KMS-11 (cell line): ENCODE measurements at regions not wholly inside any gene's neighbourhood (a gene's known extent, or its start where the extent isn't known, plus 50 kb on each side); places are given as distances from the start of the nearest gene placed in this dataset.

Experiments used
- H2AFZ ChIP-seq: fragments of 200-600 bp; sonication (generic); 2 replicates; pipeline ENCODE4 v1.6.1; 2016; ENCODE audit warnings: antibody characterized with exemption, mixed run types, low read depth
- H3K27ac ChIP-seq: fragments of 200-600 bp; sonication (generic); 2 replicates; pipeline ENCODE4 v1.6.1; 2016; ENCODE audit warnings: mild to moderate bottlenecking, mixed run types
- H3K27me3 ChIP-seq: fragments of 200-600 bp; sonication (generic); 2 replicates; pipeline ENCODE4 v1.6.1; 2017; ENCODE audit warnings: mild to moderate bottlenecking, low read depth, mixed run types, moderate library complexity; ENCODE audit not compliant: insufficient read depth
- H3K36me3 ChIP-seq: fragments of 200-600 bp; sonication (generic); 2 replicates; pipeline ENCODE4 v1.6.1; 2017; ENCODE audit warnings: mild to moderate bottlenecking, mixed run types; ENCODE audit not compliant: insufficient read depth
- H3K4me1 ChIP-seq: fragments of 200-600 bp; sonication (generic); 2 replicates; pipeline ENCODE4 v1.6.1; 2016; ENCODE audit warnings: mild to moderate bottlenecking, low read depth, mixed run types; ENCODE audit not compliant: poor library complexity, severe bottlenecking
- H3K4me2 ChIP-seq: fragments of 200-600 bp; sonication (generic); 2 replicates; pipeline ENCODE4 v1.7.0; 2016; ENCODE audit warnings: mild to moderate bottlenecking, mixed run types
- H3K4me3 ChIP-seq: fragments of 200-600 bp; sonication (generic); IDR thresholded peaks from 2 replicates; pipeline ENCODE4 v1.6.1; 2017; ENCODE audit warnings: low read depth, low read length, mixed read lengths; ENCODE audit not compliant: insufficient read depth
- H3K79me2 ChIP-seq: fragments of 200-600 bp; sonication (generic); 2 replicates; pipeline ENCODE4 v1.6.1; 2016; ENCODE audit warnings: low read depth, mixed run types; ENCODE audit not compliant: insufficient read depth
- H3K9ac ChIP-seq: fragments of 200-600 bp; sonication (generic); 2 replicates; pipeline ENCODE4 v1.6.1; 2016; ENCODE audit warnings: mild to moderate bottlenecking, mixed run types
- H4K20me1 ChIP-seq: fragments of 200-600 bp; sonication (generic); 2 replicates; pipeline ENCODE4 v1.6.1; 2016; ENCODE audit warnings: mild to moderate bottlenecking, mixed run types; ENCODE audit not compliant: insufficient read depth
- TF ChIP-seq, protein P1 (sequence below): fragments of 200-600 bp; sonication (generic); conservative IDR thresholded peaks from 2 replicates; pipeline ENCODE4 v1.6.1; 2017; ENCODE audit warnings: low read depth, mild to moderate bottlenecking, antibody characterized with exemption, low read length, moderate library complexity, mixed read lengths

DNA sequence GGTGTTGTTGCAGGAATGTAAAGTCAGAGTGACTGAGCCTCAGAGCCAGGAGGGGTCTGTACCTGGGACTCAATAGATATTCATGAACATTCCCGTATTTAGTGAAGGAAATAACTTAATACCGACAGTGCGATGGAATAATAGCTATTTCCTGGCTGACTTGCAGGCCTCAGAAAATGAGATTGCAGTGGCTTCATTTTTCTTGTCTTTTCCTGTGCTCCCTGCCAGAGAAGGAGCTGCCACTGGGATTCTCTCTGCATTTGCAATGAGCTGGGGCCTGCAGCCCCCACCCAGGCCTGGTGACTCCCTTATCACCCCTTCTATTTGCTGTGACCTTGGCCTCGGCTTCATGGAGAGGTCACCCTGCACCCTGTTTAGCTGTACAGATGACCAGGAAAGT lies 173.4 kb downstream of the MIAT start:
- Histone ChIP-seq H2AFZ (no peak overlapping the region), H3K9ac (no peak overlapping the region), H3K79me2 (no peaks in the 10 kb centered on the region), H3K4me3 (no peak overlapping the region), H3K4me1 (peaks cover 2% of the 10 kb centered on the region), H3K4me2 (no peak overlapping the region), H3K36me3 (no peaks in the 10 kb centered on the region), H3K27ac (no peak overlapping the region), H4K20me1 (no peaks in the 10 kb centered on the region), H3K27me3 (0 out of 2 replicates have a peak, but pooled peaks cover 4% of the 10 kb centered on the region)
- TF ChIP-seq, protein P1, sequence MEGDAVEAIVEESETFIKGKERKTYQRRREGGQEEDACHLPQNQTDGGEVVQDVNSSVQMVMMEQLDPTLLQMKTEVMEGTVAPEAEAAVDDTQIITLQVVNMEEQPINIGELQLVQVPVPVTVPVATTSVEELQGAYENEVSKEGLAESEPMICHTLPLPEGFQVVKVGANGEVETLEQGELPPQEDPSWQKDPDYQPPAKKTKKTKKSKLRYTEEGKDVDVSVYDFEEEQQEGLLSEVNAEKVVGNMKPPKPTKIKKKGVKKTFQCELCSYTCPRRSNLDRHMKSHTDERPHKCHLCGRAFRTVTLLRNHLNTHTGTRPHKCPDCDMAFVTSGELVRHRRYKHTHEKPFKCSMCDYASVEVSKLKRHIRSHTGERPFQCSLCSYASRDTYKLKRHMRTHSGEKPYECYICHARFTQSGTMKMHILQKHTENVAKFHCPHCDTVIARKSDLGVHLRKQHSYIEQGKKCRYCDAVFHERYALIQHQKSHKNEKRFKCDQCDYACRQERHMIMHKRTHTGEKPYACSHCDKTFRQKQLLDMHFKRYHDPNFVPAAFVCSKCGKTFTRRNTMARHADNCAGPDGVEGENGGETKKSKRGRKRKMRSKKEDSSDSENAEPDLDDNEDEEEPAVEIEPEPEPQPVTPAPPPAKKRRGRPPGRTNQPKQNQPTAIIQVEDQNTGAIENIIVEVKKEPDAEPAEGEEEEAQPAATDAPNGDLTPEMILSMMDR: no peak

DNA sequence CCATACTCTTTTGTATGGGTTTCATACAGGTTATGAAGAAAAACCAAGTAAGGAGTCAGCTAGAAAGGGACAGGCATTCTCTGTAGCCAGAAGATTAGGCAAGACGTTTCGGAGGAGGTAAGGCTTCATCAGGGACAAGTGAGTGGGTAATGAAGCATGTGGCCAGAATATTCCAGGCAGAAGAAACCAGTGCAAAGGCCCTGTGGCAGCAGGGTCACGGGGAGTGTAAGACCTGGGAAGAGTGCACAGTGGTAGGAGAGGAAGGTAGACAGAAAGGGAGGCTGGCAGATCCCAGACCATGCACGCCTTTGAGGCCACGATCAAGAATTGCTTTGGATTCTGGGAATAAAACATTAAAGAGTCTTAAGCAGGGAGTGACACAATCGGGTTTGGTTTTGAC lies 177.6 kb downstream of the MIAT start:
- H3K27me3 ChIP-seq: 0 out of 2 replicates have a peak, but pooled peaks cover 4% of the 10 kb centered on the region
- H3K36me3 ChIP-seq: no peaks in the 10 kb centered on the region
- H2AFZ ChIP-seq: no peak overlapping the region
- H3K4me2 ChIP-seq: no peak overlapping the region
- TF ChIP-seq, protein P1: no peak
- no peak overlapping the region for H3K4me3 ChIP-seq
- H3K27ac ChIP-seq: no peak overlapping the region
- H3K79me2 ChIP-seq: no peaks in the 10 kb centered on the region
- no peaks in the 10 kb centered on the region for H3K4me1 ChIP-seq
- H4K20me1 ChIP-seq: no peaks in the 10 kb centered on the region
- H3K9ac ChIP-seq: no peak overlapping the region

DNA sequence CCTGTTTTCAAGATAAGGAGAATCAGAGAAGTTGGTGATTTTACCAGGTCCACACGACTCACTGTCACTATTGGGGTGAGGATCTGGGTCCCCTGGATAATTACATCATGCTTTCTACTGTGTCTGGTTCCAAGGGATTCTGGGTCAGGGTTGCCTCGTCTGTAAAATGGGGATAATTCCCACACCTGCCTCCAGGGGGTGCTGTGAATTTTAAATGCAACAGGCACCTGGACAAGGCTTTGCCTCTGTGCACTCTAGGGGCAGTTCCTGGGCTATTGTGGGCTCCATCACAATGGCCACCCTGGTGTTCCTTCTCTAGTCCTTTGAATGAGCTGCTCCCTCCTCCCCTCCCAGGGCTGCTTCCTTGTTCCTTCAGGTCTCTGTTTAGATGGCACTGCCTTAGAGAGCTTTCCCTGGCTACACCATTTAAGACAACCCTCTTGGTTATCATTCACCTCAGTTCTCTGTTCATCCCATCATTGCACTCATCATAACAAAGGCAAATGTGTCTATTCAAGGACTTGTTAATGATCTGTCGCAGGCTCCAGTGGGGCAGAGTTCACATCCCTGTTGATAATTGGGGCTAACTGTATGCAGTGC lies 178.6 kb downstream of the MIAT start:
- no peaks in the 10 kb centered on the region for H4K20me1 ChIP-seq
- TF ChIP-seq, protein P1: peak; percentile 87
- no peak overlapping the region for H3K27ac ChIP-seq
- H3K79me2 ChIP-seq: no peaks in the 10 kb centered on the region
- H2AFZ ChIP-seq: no peak overlapping the region
- H3K27me3 ChIP-seq: 0 out of 2 replicates have a peak, but pooled peaks cover 4% of the 10 kb centered on the region
- no peaks in the 10 kb centered on the region for H3K36me3 ChIP-seq
- no peak overlapping the region for H3K4me2 ChIP-seq
- H3K9ac ChIP-seq: no peak overlapping the region
- no peak overlapping the region for H3K4me3 ChIP-seq
- H3K4me1 ChIP-seq: no peaks in the 10 kb centered on the region

DNA sequence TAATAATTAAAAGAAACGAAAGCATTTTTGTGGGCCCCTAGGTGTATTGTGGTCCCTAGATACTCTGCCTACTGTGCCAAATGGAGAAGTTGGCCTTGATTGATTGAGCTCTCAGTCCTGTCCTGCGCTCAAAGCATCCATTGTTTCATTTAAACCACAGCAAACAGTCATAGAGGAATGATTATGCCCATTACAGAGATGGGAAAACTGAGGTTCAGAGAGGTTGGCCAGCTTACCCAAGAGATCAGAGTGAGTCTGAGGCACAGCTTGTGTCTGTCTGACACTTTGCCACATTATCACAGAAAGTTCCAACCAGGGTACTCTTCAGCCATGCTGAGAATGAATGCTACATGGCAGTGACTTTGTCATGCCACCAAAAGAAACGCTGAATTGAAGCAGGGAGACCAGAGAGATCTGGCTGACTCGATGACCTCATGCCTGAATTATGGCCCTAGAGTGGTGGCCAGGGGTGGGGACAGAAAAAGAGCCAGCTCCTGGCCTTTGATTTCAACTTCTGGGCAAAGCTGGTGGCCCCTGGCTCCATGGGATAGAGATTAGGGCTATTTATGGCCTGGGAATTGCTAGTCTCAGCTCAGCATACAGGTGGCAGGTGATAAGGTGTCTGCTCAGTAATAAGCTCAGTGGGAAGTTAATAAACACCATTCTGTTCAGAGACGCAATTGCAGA lies 180.5 kb downstream of the MIAT start:
- Histone ChIP-seq H3K4me2 (no peak overlapping the region), H3K27ac (no peak overlapping the region), H4K20me1 (no peaks in the 10 kb centered on the region), H3K4me1 (no peaks in the 10 kb centered on the region), H3K27me3 (no peaks in the 10 kb centered on the region), H3K9ac (no peak overlapping the region), H2AFZ (no peak overlapping the region), H3K4me3 (no peak overlapping the region), H3K79me2 (no peaks in the 10 kb centered on the region), H3K36me3 (no peaks in the 10 kb centered on the region)
- TF ChIP-seq, protein P1: no peak
